GM19324 (cell line): ENCODE measurements at regions not wholly inside any gene's neighbourhood (a gene's known extent, or its start where the extent isn't known, plus 50 kb on each side); places are given as distances from the start of the nearest gene placed in this dataset.
"Not testable (repeated sequence)": the region's sequence is repeated elsewhere in the genome, so short reads cannot be mapped to it uniquely, and the experiment has no call there.

Experiments
- ATAC-seq: cut with Tn5 transposase; IDR thresholded peaks from one replicate; pipeline ENCODE4 v1.9.1; 2021; ENCODE audit warnings: mild to moderate bottlenecking, moderate library complexity; ENCODE audit not compliant: unreplicated experiment, low FRiP score

DNA sequence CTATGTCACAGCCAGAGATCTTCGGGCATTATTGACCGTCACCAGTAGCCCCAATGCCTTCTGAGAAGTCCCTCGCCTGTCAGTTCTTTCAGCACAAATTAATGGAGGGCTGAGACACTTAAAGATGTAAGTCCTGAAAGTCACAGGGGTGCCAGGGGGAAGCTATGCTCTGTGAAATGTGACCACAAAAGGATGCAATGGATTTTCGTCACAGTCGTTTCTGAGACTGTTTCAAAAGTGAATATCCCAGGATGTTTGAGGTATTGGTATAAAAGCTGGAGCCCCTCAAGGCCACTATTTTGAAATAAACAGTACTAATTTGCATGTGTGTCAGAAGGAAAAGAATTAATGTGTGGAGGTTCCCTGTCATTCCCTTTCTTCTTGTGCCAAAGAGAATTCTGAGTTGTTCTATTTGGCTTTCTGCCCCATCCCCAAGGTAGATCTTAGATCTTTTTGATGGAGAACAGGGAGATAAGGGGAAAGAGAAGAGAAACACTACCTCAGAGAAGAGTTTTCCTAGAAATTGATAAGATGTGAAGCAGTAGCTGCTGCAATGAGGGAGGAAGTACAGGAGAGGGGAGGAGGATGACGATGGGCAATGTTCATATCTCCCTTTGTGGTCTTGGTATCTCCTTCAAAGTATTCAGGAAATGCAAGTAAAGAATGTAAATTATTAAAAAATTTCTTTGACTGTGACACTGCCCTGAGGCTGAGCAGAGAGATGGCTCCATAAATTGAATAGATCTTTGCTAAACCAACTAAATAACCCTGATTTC, 101.8 kb upstream of the NAP1L1 start:
- no peak for ATAC-seq

DNA sequence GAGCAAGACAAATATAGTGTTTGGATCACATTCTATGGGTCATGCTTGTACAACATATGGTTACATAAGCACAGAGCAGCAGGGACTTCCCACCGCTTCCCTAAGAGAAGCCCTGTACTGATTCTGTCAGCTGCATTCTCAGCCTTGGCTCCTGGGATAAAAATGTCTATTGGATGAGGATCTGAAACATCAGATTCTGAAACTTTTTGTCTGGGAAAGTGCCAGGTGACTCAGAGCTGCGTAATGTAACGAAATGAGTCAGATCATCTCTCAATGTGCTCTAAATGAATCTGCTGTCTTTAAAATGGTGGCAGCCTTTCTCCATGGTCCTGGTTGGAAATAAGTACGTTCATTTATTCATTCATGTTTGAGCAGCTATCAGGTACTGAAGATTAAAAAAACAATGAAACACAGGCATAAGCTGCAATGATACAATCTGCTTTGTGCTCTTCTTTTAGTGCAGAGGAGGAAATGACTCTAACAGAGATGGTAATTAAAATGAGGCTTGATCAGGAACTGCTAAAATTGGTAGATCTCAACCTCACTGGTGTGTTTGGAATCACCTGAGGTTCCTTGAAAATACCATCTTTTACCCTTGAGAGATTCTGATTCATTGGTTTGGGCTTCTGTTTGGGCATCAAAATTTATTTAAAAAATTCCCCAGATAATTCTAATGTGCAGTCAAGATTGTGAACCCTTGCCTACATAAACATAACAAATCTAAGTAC, 99.1 kb upstream of the NAP1L1 start:
- no peak for ATAC-seq

DNA sequence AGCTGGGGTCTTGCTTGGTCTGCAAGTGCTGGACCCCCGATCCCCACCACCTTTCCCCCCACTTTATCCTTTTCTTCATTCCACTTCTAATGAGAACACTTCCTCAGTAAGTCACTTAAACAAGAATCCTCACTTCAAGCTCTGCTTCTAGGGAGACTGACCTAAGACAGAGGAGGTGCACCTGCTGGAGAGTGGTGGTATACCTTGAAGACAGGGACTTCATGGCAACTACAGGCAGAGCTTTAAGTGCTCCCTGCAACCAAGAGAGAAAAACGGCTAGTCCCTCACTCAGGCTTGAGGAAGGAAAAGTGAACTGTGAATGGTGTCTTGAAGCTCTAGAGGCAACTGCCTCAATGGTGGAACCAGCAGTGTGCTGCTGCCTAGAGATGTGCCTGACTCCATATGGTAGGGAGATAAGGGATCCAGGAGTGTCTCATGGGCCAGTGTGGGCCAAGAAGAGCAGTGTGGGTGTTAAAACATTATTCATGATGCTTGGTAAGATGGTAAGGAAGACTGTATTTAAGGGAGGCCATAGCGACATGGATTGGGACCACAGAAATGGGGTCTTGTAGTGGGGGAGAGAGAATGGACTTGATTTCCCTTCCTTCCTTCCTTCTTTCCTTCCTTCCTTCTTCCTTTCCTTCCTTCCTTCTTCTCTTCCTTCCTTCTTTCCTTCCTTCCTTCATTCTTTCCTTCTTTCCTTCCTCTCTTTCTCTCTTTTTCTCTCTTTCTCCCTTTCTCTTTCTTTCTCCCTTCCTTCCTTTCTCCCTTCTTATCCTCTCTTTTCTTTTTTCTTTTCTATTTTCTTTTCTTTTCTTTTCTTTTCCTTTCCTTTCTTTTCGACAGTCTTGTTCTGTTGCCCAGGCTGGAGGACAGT, 96.2 kb upstream of the NAP1L1 start:
- ATAC-seq = no peak

DNA sequence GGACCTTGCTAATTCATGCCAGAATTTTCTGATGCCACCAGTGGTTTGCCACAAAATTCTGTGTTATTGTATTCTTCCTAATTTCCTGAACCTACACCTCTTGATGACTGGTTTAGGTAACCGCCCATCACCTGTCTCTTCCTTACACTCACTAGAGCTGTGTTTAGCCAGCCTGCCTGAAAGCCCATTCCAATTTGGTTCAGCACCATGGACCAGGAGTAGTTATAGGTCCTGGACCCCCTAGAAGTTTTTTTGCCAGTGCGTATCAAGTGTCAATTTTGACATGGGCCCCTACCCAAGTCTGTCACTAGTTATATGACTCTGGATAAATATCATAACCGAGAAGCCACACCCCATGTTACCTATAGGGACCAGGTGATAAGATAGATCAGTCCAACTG, 94.0 kb upstream of the NAP1L1 start:
- ATAC-seq = no peak

DNA sequence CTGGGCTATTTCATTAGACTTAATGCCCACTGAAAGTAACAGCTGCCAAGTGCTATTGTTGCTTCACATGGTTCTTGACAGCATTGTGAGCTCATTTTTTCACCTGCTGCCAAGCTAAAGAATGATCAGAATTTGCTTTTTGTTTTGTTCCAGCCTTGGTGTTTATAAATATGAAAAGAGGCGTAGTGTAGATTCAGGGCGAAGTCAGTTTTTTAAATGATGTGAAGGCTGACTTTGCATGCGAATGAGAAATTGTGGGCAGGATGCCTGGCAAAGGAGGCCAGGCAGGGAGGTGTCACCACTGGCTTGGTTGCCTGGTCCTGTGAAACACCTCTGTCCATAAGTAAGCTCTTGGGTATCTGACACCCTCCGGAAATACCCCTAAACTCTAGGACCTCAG, 93.3 kb upstream of the NAP1L1 start:
- no peak for ATAC-seq

DNA sequence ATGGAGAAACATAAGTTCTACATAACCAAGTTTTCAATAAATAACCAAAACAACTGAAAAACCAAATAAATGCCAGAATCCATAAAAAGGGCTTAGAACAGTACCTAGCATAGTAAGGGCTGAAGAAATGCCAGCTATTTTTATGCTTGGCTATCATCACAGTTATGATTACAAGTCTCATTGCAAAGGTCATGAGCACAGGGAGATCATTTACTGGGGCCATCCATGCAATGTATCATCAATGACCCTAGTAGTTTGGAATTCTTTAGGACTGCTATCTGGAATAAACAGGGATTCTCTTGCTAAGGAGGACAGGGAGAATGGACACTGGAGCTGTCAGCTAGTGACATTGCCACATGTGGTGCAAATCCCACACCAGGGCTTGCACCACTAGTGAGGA, 92.5 kb upstream of the NAP1L1 start:
- ATAC-seq = no peak

DNA sequence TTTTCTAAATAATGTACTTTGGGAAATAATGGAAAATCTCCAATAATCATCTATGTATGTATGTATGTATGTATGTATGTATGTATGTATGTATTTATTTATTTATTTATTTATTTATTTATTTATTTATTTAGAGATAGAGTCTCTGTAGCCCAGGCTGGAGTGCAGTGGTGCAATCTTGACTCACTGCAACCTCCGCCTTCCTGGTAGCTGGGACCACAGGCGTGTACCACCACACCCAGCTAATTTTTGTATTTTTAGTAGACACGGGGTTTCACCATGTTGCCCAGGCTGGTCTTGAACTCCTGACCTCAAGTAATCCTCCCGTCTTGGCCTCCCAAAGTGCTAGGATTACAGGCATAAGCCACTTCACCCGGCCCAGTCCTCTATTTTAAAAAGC, 91.5 kb upstream of the NAP1L1 start:
- ATAC-seq = not testable (repeated sequence)

DNA sequence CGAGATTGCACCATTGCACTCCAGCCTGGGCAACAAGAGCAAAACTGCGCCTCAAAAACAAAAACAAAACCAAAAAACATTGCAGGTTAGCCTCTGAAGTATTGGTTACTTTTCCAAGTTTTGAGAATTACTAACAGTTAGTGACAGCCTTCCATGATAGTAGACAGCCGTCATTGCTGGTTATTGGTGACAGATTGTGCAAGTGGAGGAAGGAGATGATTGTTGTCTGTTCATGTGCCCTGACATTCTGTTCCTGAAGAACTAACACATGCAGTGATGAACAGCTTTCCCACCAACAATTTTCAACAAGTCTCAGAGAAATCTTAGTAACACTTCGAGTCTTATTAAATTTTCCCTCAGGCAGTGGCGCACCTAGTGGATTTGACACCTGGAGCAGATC, 89.3 kb upstream of the NAP1L1 start:
- ATAC-seq = no peak

DNA sequence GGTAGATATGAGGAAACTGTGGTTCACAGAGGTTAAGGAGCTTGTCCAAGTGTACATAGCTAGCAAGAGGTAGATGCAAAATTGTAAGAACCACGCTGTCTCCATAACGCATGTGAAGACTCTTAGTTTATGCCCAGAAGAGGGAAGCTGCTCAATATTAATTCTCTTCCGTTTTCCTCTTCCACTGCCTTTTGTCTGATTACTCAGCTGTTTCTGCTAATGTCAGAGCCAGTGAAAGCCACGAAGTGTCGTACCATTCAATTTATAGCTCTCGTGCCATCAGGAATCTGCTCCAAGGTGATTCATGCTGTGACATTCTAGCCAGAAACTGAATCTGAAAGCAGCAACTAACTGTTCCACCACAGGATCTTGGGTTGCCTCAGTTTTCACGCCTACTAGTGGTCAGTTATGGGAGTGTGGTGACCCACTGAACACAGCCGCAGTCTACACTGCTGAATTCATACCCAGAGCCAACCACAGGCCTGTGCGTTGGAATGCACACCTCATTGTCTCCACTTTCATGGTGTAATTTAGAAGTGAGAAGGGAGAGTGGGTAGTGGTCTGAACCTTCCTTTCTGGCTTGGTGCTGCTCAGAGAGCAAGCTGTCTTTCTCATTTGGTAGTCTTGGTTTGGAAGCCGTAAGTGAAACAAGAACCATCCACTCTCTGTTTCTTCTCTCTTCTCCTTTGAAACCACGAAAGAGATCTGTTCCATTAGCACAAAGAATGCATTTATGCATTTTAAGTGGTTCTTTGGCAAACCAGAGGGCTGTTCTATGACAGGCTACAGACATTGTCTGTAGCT, 74.2 kb upstream of the NAP1L1 start:
- peak; percentile 98 for ATAC-seq

DNA sequence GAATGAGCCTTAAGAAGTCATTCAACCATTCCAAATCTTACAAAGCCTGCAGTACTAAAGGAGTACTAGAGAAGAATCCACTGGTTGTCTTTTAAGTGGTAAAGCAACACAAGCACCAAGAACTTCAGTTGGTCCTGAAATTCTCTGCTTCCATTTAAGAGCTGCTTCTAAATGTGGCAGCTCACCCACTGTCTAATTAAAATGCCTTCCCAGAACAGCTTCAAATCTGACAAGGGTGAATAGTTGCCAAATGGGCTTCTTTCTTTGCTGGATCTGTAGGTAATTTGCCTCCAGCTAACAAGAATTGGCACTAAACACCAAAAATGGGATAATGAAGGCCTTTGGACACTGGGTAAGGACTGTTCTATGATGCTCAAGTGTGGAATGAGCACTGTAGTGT, 72.2 kb upstream of the NAP1L1 start:
- no peak for ATAC-seq

DNA sequence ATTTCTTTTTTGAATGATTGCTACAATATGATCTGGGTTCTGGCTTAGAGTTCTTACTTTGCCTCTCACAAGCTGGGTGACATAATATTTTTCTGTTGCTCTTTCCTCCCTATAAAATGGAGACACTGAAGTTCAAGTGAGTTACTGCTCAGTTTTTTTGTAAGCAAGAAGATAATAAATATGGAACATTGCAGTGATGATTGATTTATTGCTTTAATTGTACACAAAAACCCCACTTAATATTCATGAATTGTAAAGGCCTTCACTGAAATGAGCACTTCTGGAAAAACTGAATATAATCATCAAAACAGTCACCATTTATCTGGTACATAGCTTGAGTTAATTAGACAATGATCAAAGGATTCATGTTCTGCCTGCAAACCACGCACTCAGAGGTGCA, 71.8 kb upstream of the NAP1L1 start:
- ATAC-seq = no peak

DNA sequence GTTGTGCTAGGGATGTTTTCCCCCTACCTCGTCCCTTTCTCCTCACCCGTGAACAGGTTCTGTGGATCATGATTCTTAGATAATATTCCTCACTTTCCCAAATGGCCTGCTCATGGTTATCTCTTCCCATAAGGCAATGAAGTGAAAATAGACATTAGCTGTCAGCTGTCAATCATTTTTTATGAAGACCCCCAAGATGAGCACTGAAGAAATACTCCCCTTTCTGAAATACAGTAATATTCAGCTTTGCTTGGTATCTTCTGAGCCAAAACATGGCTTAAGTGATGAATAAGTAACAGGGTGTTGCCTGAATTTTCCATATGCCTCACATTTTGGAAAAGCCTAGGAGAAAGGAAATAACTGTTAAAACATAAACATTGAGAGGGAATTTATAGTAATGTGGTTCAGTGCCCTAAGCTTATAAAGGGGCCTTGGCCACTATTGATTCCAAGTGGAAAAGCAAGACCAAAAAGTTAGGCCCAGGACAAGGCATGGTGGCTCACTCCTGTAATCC, 70.7 kb upstream of the NAP1L1 start:
- ATAC-seq = no peak

DNA sequence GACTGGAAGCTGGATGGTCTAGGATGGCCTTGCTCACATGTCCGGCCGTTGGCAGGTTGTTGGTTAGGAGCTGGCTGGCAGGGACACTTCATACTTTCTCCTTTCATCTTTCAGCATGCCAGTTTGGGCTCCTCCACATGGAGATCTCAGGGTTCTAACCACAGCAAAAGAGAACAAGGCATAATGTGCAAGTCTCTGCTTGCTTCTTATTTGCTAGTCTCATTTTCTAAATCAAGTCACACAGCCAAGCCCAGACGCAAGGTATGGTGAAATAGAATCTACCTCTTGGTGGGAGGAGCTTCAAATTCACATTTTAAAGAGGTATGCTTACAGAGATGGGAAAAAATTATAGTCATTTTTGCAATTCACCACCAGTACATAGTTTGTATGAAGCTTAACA, 69.1 kb upstream of the NAP1L1 start:
- ATAC-seq = no peak

DNA sequence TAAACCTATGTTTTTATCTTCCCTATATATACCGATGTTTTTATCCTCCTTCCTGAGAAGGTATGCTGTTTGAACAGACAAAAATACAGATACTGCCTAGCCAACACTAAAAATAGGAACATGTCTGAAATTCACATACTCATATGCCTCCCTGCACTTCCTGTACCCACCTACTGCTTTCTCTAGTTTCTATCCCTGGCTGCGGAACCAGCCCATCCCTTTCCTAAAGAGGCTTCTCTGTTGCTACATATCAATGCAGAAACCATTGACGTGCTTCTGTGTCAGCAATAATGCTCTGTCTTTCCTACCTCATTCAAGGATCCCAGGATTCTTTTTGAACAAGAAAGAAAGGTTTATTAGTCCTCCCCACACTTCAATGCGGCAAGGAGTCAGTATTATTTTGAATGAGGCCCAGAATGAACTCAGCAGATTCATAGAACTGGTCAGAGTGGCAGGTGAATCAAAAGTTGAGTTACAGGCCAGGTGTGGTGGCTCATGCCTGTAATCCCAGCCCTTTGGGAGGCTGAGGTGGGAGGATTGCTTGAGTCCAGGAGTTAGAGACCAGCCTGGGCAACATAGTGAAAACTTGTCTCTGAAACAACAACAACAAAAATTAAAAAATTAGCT, 67.8 kb upstream of the NAP1L1 start:
- peak; percentile 84 for ATAC-seq

DNA sequence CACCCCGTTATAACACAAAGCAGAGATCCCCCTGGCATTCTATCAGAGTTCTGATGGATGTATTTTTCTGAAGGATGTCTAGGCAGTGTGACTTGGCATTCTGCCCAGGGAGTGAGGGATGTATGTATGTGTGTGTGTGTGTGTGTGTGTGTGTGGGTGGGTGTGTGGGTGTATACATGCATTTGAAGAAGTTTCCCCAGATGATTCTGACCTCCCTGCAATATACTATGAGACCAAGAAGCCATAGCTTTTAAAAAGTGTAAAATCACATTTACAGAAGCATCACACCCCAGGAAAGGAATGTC, 59.7 kb upstream of the NAP1L1 start:
- no peak for ATAC-seq

DNA sequence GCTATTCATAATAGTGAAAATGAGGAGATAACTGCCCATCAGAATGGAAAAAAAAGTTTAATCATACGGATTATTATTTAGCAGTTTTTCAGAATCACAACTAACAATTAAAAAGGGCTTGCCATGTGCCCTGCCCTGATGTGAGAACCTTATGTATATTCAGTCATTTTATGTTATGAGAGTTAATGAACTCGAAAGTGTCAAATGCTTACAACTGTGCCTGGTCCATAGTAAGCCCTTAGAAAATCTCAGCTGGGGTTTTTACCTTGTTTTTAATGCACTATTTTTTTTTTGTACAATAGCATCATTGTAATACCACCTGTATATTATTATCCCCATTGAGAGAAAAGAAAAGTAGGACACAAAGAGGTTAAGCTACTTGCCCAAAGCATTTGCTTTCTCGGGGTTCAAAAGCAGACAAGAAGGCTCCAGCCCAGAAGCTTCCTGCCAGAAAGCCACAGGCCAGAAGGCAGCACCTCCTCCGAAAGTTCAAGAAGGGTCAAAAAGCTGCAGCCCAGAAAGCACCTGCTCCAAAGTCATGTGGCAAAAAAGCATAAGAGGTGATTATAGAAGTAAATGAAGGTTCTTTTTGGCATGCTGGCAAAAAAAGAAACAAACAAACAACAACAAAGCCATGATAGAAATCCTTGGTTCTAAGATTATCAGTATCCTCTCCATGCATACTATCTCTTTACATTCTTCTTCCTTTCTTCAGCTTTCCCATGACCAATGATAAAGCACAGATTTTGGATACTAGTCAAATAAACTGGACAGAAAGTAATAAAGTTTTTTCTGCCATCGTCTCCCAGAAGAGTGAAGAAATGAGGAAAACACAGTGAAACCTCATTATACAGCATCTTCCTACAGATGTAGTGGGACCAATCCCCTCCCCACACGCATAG, 59.1 kb upstream of the NAP1L1 start:
- ATAC-seq = peak; percentile 97

DNA sequence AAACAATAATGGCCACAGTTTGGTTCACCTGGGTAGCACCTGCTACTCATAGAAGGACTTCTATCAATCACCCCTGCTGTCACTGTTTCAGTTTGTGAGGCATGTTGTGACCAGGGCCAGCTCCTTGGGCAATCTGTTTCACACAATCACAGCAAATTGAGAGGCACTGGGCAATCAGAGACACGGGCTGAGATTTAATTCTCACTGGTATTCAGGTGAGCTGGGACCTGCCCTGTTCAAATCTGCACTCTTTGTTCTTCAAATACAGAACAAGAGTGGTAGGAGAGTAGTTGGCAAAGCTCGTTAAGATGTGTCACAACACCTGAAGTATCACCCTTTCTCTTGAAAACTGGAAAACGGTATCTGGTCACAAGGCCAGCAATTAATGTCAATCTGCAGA, 57.8 kb upstream of the NAP1L1 start:
- ATAC-seq = no peak

DNA sequence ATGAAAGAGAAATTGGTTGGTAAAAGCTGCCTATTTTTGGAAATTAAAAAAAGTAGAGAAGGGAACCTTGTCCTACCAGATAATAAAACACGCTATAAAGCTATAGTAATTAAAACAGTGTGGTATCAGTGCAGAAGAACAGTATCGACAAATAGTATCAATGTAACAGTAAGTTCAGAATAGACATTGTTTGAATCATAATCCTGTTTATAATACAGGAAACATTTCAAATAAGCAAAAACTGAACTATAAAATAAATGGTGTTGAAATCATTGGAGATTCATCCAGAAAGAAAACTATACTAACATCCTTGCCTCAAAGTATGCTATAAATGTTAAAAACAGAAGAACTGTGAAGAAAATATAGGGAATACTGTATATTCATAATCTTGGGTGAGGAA, 54.2 kb upstream of the NAP1L1 start:
- no peak for ATAC-seq

DNA sequence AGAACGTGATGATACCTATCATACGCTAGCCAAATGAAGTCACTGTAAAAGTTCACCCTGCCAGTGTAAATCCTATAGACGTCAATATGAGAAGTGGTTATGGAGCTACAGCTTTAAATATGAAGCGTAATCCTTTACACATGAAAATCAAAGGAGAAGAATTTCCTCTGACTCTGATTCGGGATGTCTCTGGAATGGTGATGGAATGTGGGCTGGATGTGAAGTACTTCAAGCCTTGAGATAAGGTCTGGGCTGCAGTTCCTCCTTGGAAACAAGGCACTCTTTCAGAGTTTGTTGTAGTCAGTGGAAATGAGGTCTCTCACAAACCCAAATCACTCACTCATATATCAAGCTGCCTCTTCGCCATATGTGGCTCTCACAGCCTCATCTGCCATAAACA, 53.1 kb upstream of the NAP1L1 start:
- ATAC-seq = no peak
